ENCODE measurements at regions not wholly inside any gene's neighbourhood (a gene's known extent, or its start where the extent isn't known, plus 50 kb on each side); places are given as distances from the start of the nearest gene placed in this dataset.
"Not testable (repeated sequence)": the region's sequence is repeated elsewhere in the genome, so short reads cannot be mapped to it uniquely, and the experiment has no call there.

GRCh38 chr1:29388884-29389283 lies 152.6 kb downstream of the PTPRU start:
- no peak for DNase-seq

DNA sequence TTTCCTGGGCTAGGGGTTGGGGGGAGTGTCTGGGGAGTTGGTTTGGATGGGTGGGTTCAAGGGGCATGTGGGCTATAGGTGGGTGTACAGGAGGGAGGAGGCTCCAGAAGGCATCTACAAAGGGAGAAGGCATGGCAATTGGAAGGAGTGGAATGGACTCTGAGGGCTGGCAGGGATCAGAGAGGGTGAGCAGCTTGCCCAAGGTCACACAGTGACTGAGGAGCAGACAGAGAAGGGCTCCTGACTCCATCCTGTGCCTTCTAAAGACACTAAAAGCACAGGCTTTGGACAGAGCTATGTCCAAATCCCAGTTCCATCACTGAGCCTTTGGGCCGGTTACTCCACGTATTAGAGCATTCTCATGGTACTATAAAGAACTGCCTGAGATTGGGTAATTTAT lies 151.8 kb downstream of the PTPRU start:
- DNase-seq = no peak

- no peak for DNase-seq
These were observed 150.9 kb downstream of the PTPRU start for GRCh38 chr1:29387210-29387609.

DNA sequence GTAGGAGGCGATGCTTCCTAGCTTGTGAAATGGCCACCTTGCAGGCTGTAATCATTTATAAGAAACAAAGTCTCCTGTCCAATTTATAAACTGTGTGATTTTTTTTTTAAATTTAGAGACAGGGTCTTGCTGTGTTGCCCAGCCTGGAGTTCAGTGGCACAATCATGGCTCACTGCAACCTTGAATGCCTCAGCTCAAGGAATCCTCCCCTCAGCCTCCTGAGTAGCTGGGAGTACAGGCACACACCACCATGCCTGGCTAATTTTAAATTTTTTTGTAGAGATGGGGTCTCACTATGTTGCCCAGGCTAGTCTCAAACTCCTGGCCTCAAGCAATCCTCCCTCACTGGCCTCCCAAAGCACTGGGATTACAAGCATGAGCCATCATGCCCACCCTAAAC lies 150.1 kb downstream of the PTPRU start:
- not testable (repeated sequence) for DNase-seq

- no peak for DNase-seq
These were observed 149.6 kb downstream of the PTPRU start for GRCh38 chr1:29385966-29386365.

GRCh38 chr1:29384496-29385015 lies 148.2 kb downstream of the PTPRU start:
- no peak for DNase-seq

- DNase-seq = no peak
These were observed 147.5 kb downstream of the PTPRU start for GRCh38 chr1:29383746-29384371.

DNA sequence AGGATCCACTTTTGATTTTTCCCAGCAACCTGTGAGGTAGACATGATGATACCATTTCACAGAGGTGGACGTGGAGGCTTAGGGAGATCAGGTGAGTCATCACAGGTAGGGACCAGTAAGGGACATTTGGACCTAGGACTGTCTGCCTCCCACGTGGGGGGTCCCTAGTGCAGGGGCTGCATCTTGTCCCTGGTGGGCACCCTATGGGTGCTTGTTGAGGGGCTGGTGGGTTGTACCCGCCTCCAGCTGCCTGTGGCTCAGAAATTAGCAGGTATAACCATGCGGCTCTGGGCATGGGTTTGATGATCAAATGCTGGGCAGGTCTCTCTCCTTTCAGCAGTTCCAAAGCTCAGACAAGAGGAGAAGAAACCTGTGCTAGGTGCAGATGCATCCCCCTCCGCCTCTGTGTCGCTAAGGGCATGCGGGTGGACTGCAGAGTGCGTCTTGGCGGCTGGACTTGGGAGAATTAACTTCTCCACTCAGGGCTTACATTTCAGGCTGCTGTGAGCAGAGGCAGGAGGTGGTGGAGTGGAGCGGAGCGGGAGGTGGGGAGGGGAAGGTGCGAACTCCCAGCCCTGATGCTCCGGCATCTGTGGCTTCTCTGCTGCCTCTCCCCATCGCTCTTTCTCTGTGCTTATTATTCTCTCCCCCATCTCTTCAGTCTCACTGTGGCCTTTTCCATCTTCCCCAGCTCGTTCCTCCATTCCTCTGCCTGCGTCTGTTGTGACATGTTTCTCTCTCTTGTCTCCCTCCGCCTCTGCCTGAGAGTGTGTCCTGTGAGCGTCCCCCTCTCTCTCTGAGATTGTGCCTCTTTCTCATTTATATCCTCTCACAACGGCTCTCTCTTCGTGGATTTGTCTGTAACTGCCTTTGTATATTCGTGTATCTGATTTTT lies 146.8 kb downstream of the PTPRU start:
- no peak for DNase-seq

- DNase-seq = no peak
These were observed 145.1 kb downstream of the PTPRU start for GRCh38 chr1:29381426-29381825.

- no peak for DNase-seq
These were observed 144.2 kb downstream of the PTPRU start for GRCh38 chr1:29380532-29380931.

DNA sequence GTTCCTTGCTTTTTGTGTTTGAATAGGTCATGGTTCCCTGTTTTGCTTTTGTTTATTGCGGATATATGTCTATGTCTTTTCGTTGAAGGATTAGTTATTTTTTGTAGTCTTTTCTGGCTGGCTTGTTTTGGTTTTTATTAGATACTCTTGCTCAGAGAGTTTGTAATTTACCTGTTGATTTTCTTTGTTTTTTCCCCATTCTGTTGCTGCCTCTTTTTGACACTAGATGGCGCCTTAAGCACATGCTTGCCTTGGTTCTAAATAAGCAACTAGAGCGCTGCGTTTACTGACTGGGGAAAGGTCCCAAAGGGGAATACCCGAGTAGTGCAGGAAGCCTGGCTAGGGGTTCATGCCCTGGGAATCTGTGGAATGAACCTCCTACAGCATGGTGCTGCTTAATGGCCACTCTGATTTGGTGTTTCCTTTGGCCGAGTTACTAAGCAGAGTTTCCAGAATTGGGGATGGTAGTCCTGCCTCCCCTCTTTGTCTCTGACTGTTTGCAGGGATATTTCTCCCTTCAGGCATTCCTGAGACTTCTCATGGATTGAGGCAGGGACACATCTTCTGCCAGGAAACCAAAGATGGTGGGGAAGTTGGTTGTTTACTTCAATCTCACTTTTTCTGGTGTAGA lies 143.2 kb downstream of the PTPRU start:
- no peak for DNase-seq

Data from central memory CD4-positive, alpha-beta T cell (primary cell).